Gastrocnemius medialis (tissue), 4 donors: ENCODE measurements at regions not wholly inside any gene's neighbourhood (a gene's known extent, or its start where the extent isn't known, plus 50 kb on each side); places are given as distances from the start of the nearest gene placed in this dataset.

Source experiments
- POLR2A ChIP-seq, 2 donors: fragments of 450-650 bp; IDR thresholded peaks; one replicate each; pipeline ENCODE4 v1.6.1; 2017; ENCODE audit warnings: antibody characterized with exemption in 2 of 2, mild to moderate bottlenecking in 2 of 2, moderate library complexity in 2 of 2
- TF ChIP-seq, protein P1 (sequence below), 5 experiments: fragments of 450-650 bp in 3 of 5; fragments of 200-600 bp in 2 of 5; sonication (generic) in 2 of 5; IDR thresholded peaks in 4 of 5; conservative IDR thresholded peaks in 1 of 5; 1 replicate in 4 of 5; 2 replicates in 1 of 5; pipeline ENCODE4 v1.5.1; 2016 to 2019; ENCODE audit warnings: antibody characterized with exemption in 5 of 5, mild to moderate bottlenecking in 3 of 5, moderate library complexity in 3 of 5

DNA sequence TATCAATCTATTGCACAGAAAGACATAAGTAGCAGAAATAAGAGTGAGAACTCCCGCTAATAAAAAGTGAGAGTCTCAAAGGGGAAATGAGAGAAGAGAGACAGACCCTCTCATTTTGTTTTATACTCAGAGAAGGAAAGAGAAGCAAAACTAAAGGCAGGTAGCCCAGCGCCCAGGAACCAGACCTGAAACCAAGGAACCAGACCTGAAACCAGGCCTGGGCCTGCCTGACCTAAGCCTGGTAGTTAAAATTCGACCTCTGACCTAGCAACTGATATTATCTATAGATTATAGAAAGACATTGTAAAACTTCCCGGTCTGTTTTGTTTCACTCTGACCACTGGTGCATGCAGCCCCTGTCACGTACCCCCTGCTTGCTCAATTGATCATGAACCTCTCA is 134.5 kb upstream of the SEMA6A start:
- TF ChIP-seq, protein P1, sequence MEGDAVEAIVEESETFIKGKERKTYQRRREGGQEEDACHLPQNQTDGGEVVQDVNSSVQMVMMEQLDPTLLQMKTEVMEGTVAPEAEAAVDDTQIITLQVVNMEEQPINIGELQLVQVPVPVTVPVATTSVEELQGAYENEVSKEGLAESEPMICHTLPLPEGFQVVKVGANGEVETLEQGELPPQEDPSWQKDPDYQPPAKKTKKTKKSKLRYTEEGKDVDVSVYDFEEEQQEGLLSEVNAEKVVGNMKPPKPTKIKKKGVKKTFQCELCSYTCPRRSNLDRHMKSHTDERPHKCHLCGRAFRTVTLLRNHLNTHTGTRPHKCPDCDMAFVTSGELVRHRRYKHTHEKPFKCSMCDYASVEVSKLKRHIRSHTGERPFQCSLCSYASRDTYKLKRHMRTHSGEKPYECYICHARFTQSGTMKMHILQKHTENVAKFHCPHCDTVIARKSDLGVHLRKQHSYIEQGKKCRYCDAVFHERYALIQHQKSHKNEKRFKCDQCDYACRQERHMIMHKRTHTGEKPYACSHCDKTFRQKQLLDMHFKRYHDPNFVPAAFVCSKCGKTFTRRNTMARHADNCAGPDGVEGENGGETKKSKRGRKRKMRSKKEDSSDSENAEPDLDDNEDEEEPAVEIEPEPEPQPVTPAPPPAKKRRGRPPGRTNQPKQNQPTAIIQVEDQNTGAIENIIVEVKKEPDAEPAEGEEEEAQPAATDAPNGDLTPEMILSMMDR (IDR thresholded peaks at IDR 0.05 in 4 of 5, conservative IDR thresholded peaks at IDR 0.05 in 1 of 5), result no peak
- TF ChIP-seq POLR2A (IDR thresholded peaks at IDR 0.05), result no peak
